ENCODE measurements at regions not wholly inside any gene's neighbourhood (a gene's known extent, or its start where the extent isn't known, plus 50 kb on each side); places are given as distances from the start of the nearest gene placed in this dataset.

DNA sequence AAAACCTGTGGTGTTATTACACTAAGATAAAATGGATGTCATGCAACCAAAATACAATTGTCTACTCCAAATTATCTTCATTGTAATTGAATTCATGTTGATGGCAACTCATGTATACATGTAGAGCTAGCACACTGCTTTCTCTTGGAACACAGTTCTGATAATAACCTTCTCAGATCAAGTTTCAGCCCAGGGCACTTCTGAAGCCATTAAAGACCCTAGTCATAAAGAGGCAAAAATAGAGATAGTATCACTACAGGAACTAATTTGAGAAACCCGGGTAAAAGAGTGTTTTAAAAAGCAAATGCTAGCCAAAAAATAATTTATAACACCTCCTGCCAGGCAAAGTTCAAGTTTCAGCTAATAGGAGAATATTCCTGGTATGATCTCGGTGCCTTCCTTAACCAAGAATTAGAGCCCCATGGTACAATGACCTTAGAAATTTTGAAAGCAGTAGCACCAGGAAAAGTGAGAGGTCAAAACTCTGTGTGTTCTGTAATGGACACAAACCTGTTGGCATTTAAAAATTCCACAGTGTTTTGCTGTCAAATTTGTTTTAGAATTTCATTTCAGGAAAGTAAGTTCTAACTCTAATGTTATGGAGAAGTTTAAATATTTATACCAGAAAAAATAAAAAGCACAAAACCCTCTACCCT lies 105.0 kb upstream of the FRMD6 start:
- no peak for TF ChIP-seq EZH2phosphoT487 (IDR thresholded peaks at IDR 0.05; ENCODE audit: insufficient read depth, low read depth)
- no peak for TF ChIP-seq EZH2 (IDR thresholded peaks at IDR 0.05; ENCODE audit: insufficient read depth, poor library complexity, severe bottlenecking)
